ENCODE measurements at regions not wholly inside any gene's neighbourhood (a gene's known extent, or its start where the extent isn't known, plus 50 kb on each side); places are given as distances from the start of the nearest gene placed in this dataset.

DNA sequence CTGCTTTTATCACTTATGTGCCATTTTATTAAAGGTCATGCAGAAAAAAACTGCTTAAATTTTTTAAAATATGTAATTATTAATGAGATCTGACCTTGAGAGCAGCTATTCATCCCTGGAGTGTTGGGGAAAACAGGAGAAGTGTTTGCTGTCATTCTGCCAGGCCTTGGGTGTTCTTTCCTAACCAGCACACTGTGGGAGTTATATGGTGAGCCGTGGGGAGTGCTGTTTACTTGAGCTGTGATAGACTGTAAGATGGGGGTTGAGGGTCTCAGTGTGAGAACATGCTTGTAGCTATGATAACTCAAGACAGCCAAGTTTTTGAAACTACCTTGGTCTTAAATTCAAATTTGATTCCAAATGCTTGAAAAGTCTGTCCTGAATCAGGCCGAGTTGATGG lies 101.3 kb upstream of the ARHGAP28 start:
- no peaks in the 10 kb centered on the region for H3K9me3 ChIP-seq (ENCODE audit: insufficient read depth in 2 of 2, low read depth in 1 of 2, low read length in 1 of 2)
- no peak overlapping the region for H2BK12ac ChIP-seq (ENCODE audit: low read depth, low read length)
- H3K56ac ChIP-seq (replicated peaks; ENCODE audit: insufficient read length, low read depth, low read length) = no peak overlapping the region
- H3K9ac ChIP-seq (replicated peaks in 1 of 4; ENCODE audit: extremely low read depth in 1 of 4, low read depth in 3 of 4, low read length in 3 of 4) = no peak overlapping the region
- no peak overlapping the region for H2AFZ ChIP-seq (ENCODE audit: low read length)
- H3K4me1 ChIP-seq (replicated peaks in 1 of 4; ENCODE audit: control insufficient read depth in 3 of 4, insufficient read depth in 4 of 4, low read length in 3 of 4) = peaks cover 0 to 3% (median 0%) of the 10 kb centered on the region in 4 experiments; a peak in 2 of 7 replicates
- no peaks in the 10 kb centered on the region for H3K36me3 ChIP-seq (ENCODE audit: control insufficient read depth in 2 of 4, insufficient read depth in 4 of 4, low read length in 3 of 4)
- H3K79me1 ChIP-seq (ENCODE audit: low read depth, low read length) = no peaks in the 10 kb centered on the region
- no peak overlapping the region for H4K5ac ChIP-seq (ENCODE audit: insufficient read length, low read depth, low read length)
- no peak overlapping the region for H2BK5ac ChIP-seq (ENCODE audit: low read depth, low read length)
- no peak overlapping the region for H3K23ac ChIP-seq (ENCODE audit: insufficient read length)
- no peak overlapping the region for H4K8ac ChIP-seq (ENCODE audit: extremely low read depth, insufficient read depth, low read length)
- H4K20me1 ChIP-seq (replicated peaks in 1 of 2; ENCODE audit: control insufficient read depth in 1 of 2, insufficient read depth in 2 of 2, low read length in 2 of 2) = no peaks in the 10 kb centered on the region
- no peaks in the 10 kb centered on the region for H3K27me3 ChIP-seq (replicated peaks in 1 of 4; ENCODE audit: control insufficient read depth in 3 of 4, extremely low read depth in 1 of 4, insufficient read depth in 3 of 4, low read length in 3 of 4)
- no peak overlapping the region for H3K18ac ChIP-seq (ENCODE audit: extremely low read depth, low read length)
- no peaks in the 10 kb centered on the region for H3K79me2 ChIP-seq (ENCODE audit: control insufficient read depth in 1 of 2, insufficient read depth in 2 of 2, low read length in 2 of 2)
- H3K4ac ChIP-seq (replicated peaks; ENCODE audit: insufficient read length, low read depth, low read length) = no peak overlapping the region
- FAIRE-seq (no peak), DNase-seq (ENCODE audit: low read depth in 1 of 2, low spot score in 2 of 2) (no peak)
- H2BK20ac ChIP-seq (ENCODE audit: low read length) = no peak overlapping the region
- TF ChIP-seq BRCA1 (IDR thresholded peaks at IDR 0.05; ENCODE audit: low read depth, low read length) = no peak
- TF ChIP-seq CHD1 (IDR thresholded peaks at IDR 0.05; ENCODE audit: low read depth, low read length) = no peak
- TF ChIP-seq, protein P1, sequence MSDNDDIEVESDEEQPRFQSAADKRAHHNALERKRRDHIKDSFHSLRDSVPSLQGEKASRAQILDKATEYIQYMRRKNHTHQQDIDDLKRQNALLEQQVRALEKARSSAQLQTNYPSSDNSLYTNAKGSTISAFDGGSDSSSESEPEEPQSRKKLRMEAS (IDR thresholded peaks at IDR 0.05) = no peak
- no peak for TF ChIP-seq TAF1 (IDR thresholded peaks at IDR 0.05; ENCODE audit: low read depth, low read length)
- TF ChIP-seq RAD21 (IDR thresholded peaks at IDR 0.05 in 1 of 2, conservative IDR thresholded peaks at IDR 0.05 in 1 of 2; ENCODE audit: low read depth in 2 of 2, low read length in 2 of 2) = no peak
- no peak for TF ChIP-seq SP1 (IDR thresholded peaks at IDR 0.05; ENCODE audit: low read depth, low read length)
- no peak for TF ChIP-seq POU5F1 (IDR thresholded peaks at IDR 0.05; ENCODE audit: low read depth, low read length)
- no peak for TF ChIP-seq EZH2 (IDR thresholded peaks at IDR 0.05; ENCODE audit: low read depth, low read length, severe bottlenecking)
- TF ChIP-seq, protein P2, sequence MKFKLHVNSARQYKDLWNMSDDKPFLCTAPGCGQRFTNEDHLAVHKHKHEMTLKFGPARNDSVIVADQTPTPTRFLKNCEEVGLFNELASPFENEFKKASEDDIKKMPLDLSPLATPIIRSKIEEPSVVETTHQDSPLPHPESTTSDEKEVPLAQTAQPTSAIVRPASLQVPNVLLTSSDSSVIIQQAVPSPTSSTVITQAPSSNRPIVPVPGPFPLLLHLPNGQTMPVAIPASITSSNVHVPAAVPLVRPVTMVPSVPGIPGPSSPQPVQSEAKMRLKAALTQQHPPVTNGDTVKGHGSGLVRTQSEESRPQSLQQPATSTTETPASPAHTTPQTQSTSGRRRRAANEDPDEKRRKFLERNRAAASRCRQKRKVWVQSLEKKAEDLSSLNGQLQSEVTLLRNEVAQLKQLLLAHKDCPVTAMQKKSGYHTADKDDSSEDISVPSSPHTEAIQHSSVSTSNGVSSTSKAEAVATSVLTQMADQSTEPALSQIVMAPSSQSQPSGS (IDR thresholded peaks at IDR 0.05; ENCODE audit: low read length) = no peak
- H2BK120ac ChIP-seq (replicated peaks; ENCODE audit: low read depth, low read length) = no peak overlapping the region
- H3K27ac ChIP-seq (ENCODE audit: low read depth, low read length) = no peak overlapping the region
- H4K91ac ChIP-seq (replicated peaks; ENCODE audit: insufficient read length, low read length) = no peak overlapping the region
- ChIA-PET CTCF (ENCODE audit: partially characterized antibody) (interaction anchor here (0.8 kb wide), 1 partner anchor 13 kb away, joined by 3 read pairs; no protein-coding TSS in a partner anchor), POLR2A (ENCODE audit: partially characterized antibody) (no interaction called here)
- no peak overlapping the region for H3K4me2 ChIP-seq (ENCODE audit: insufficient read depth in 1 of 2, low read depth in 2 of 2, low read length in 2 of 2)
- no peak overlapping the region for H2AK5ac ChIP-seq (ENCODE audit: low read depth, low read length)
- WGBS, 2 experiments (ENCODE audit: extremely low coverage in 1 of 2, insufficient coverage in 1 of 2, insufficient read length in 1 of 2, insufficient replicate concordance in 2 of 2, low coverage in 1 of 2, low lambda C conversion rate in 2 of 2, missing lambda C conversion rate in 1 of 2) = 87% methylated on average over 2 of the region's 2 CpGs; no CpG with 5 or more reads in 1 of the 2 experiments
- H3K14ac ChIP-seq (ENCODE audit: insufficient read length) = no peak overlapping the region
- H3K23me2 ChIP-seq (ENCODE audit: low read depth, low read length) = peaks cover 2% of the 10 kb centered on the region; the same call in 1 of the 2 replicates
- no peak overlapping the region for H2BK15ac ChIP-seq (ENCODE audit: low read length)
- H3K4me3 ChIP-seq (ENCODE audit: extremely low read depth in 1 of 4, insufficient read depth in 2 of 4, low read depth in 3 of 4, low read length in 4 of 4) = no peak overlapping the region
